ENCODE measurements at regions not wholly inside any gene's neighbourhood (a gene's known extent, or its start where the extent isn't known, plus 50 kb on each side); places are given as distances from the start of the nearest gene placed in this dataset.

DNA sequence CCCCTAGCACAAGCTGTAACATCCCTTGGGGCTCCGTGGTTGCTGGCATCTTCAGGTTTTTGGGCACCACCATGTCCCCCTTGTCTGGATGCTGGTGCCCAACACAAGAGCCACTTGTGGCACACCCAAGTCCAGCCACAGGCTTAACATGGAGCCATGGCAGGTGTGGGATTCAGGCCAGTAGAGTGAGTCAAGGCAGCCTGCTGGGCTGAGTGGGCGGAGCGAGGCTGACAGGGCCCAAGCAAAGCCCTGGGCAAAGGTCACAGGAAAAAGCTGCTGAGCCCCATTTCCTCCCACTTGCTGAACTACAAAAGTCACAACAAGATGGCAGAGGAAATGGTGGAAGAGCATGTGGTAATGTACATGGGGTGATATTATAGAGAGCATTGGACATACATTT is 950.7 kb upstream of the FLRT2 start:
- no peak for DNase-seq (ENCODE audit: low read depth in 4 of 6, low spot score in 6 of 6)
- Histone ChIP-seq H3K27me3 (ENCODE audit: control insufficient read depth, insufficient read depth, low read length) (no peaks in the 10 kb centered on the region), H3K36me3 (ENCODE audit: control insufficient read depth, insufficient read depth, low read length) (no peaks in the 10 kb centered on the region), H3K4me1 (ENCODE audit: control insufficient read depth, insufficient read depth, low read length) (no peaks in the 10 kb centered on the region), H3K4me3 (ENCODE audit: low read depth, low read length) (no peak overlapping the region), H3K27ac (ENCODE audit: low read depth, low read length) (no peak overlapping the region), H3K9me3 (ENCODE audit: control insufficient read depth, insufficient read depth, low read length) (no peaks in the 10 kb centered on the region)
- WGBS (ENCODE audit: insufficient coverage) = 97% methylated on average over 3 of the region's 3 CpGs

DNA sequence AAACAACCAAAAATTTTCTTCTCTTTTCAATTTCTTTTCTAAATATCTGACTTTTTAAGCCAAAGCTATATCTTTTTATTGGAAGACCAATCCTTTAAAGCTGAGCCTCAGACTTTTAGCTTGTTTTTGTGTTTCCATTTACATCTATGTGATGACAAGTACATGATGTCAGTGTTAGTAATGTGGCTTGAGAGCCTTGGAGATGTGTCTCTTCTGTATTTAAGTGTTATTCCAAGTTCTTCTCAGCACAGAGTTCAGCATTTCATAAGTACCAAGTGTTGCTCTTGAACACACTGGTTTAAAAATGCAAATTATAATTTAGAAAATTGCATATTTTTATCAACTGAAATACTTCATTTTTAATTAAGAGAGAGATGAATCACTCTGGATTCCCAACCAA is 948.9 kb upstream of the FLRT2 start:
- no peak for DNase-seq (ENCODE audit: low read depth in 4 of 6, low spot score in 6 of 6)
- Histone ChIP-seq H3K27me3 (ENCODE audit: control insufficient read depth, insufficient read depth, low read length) (no peaks in the 10 kb centered on the region), H3K4me3 (ENCODE audit: low read depth, low read length) (no peak overlapping the region), H3K9me3 (ENCODE audit: control insufficient read depth, insufficient read depth, low read length) (no peaks in the 10 kb centered on the region), H3K36me3 (ENCODE audit: control insufficient read depth, insufficient read depth, low read length) (no peaks in the 10 kb centered on the region), H3K27ac (ENCODE audit: low read depth, low read length) (no peak overlapping the region), H3K4me1 (ENCODE audit: control insufficient read depth, insufficient read depth, low read length) (no peaks in the 10 kb centered on the region)

DNA sequence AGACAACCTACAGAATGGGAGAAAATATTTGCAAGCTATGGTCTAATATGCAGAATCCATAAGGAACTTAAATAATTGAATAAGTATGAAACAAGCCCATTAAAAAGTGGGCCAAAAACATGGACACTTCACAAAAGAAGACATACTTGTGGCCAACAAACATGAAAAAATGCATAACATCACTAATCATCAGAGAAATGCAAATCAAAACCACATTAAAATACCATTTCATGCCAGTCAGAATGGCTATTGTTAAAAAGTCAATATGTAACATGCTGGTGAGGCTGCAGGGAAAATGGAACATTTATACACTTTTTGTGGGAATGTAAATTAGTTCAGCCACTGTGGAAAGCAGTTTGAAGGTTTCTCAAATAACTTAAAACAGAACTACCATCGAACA is 945.4 kb upstream of the FLRT2 start:
- Histone ChIP-seq H3K4me3 (ENCODE audit: low read depth, low read length) (no peak overlapping the region), H3K9me3 (ENCODE audit: control insufficient read depth, insufficient read depth, low read length) (no peaks in the 10 kb centered on the region), H3K4me1 (ENCODE audit: control insufficient read depth, insufficient read depth, low read length) (no peaks in the 10 kb centered on the region), H3K27me3 (ENCODE audit: control insufficient read depth, insufficient read depth, low read length) (no peaks in the 10 kb centered on the region), H3K27ac (ENCODE audit: low read depth, low read length) (no peak overlapping the region), H3K36me3 (ENCODE audit: control insufficient read depth, insufficient read depth, low read length) (no peaks in the 10 kb centered on the region)
- no CpG with 5 or more reads among the region's 1 CpG for WGBS (ENCODE audit: insufficient coverage)
- no peak for DNase-seq (ENCODE audit: low read depth in 4 of 6, low spot score in 6 of 6)

DNA sequence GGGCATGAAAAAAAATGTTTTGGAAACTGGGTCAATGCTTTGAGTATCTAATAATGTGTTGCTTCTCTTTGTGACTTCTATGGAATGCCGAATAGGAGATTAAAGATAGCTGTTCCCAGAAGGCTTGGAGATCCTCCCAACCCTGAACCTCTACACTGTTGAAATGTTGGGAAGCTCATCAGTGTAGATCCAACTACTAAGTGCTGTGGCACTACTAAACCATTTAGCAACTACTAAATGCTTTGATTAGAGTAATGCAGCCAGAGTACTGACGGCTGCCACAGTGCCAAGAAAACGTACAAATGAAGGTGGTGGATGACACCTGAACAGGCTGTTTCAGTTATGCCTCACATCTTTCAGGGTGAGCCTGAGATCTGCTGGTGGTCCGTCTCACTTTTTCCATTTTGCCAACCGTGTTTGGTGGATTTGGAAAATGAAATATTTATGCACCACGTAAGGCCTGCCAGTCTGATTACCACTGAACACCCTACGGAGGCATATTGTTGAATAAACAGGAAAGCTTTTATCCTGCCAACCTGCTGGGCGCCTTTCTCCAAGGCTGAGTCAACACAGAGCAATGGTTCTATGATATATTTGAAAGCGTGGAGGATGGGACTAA is 938.0 kb upstream of the FLRT2 start:
- no peaks in the 10 kb centered on the region for H3K4me1 ChIP-seq (ENCODE audit: control insufficient read depth, insufficient read depth, low read length)
- 87% methylated on average over 4 of the region's 9 CpGs for WGBS (ENCODE audit: insufficient coverage)
- no peaks in the 10 kb centered on the region for H3K36me3 ChIP-seq (ENCODE audit: control insufficient read depth, insufficient read depth, low read length)
- H3K27ac ChIP-seq (ENCODE audit: low read depth, low read length) = no peak overlapping the region
- no peak overlapping the region for H3K4me3 ChIP-seq (ENCODE audit: low read depth, low read length)
- DNase-seq (ENCODE audit: low read depth in 4 of 6, low spot score in 6 of 6) = peak in 2 of 6 donors; percentile 42 to 68
- no peaks in the 10 kb centered on the region for H3K27me3 ChIP-seq (ENCODE audit: control insufficient read depth, insufficient read depth, low read length)
- H3K9me3 ChIP-seq (ENCODE audit: control insufficient read depth, insufficient read depth, low read length) = no peaks in the 10 kb centered on the region

DNA sequence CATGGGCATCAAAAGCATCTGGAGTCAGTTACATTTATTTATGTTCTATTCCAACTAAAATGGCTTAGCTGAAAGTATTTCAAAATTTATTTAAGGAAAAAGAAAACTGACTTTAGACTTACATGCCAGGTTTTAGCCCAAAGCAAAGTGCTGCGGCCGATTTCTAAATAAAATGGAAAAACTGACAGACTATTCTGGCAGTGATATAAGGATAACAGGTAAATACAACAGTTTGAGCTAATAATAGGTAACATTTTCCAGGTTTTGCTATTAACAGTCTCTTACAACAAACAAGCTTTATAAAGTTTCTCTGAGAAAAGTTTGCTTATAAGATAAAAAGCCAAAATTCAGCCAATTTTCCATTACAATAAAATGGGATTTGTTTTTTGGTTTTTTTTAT is 937.2 kb upstream of the FLRT2 start:
- Histone ChIP-seq H3K27me3 (ENCODE audit: control insufficient read depth, insufficient read depth, low read length) (no peaks in the 10 kb centered on the region), H3K36me3 (ENCODE audit: control insufficient read depth, insufficient read depth, low read length) (no peaks in the 10 kb centered on the region), H3K4me1 (ENCODE audit: control insufficient read depth, insufficient read depth, low read length) (no peaks in the 10 kb centered on the region), H3K27ac (ENCODE audit: low read depth, low read length) (no peak overlapping the region), H3K4me3 (ENCODE audit: low read depth, low read length) (no peak overlapping the region), H3K9me3 (ENCODE audit: control insufficient read depth, insufficient read depth, low read length) (no peaks in the 10 kb centered on the region)
- WGBS (ENCODE audit: insufficient coverage) = no CpG with 5 or more reads among the region's 2 CpGs
- no peak for DNase-seq (ENCODE audit: low read depth in 4 of 6, low spot score in 6 of 6)

DNA sequence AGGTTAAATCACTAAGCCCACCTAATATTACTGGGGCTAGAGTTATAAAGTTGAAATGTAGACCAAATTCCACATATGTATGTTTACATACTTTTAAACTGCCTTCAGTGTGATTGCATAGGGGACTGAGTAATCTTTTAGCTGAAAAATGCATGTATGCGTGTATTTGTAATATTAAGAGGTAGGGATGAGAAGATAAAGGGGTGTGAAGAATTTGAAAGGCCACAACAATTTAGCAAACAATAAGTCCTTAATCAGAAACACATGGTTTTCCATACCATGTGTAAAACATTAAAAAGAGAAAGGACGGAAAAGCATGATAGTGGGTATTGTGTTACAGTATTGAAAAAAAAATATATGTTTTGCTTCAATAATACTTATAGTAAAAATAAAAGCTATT is 919.9 kb upstream of the FLRT2 start:
- Histone ChIP-seq H3K4me3 (ENCODE audit: low read depth, low read length) (no peak overlapping the region), H3K27ac (ENCODE audit: low read depth, low read length) (no peak overlapping the region), H3K4me1 (ENCODE audit: control insufficient read depth, insufficient read depth, low read length) (no peaks in the 10 kb centered on the region), H3K9me3 (ENCODE audit: control insufficient read depth, insufficient read depth, low read length) (no peaks in the 10 kb centered on the region), H3K27me3 (ENCODE audit: control insufficient read depth, insufficient read depth, low read length) (no peaks in the 10 kb centered on the region), H3K36me3 (ENCODE audit: control insufficient read depth, insufficient read depth, low read length) (no peaks in the 10 kb centered on the region)
- DNase-seq (ENCODE audit: low read depth in 4 of 6, low spot score in 6 of 6) = no peak
- no CpG with 5 or more reads among the region's 2 CpGs for WGBS (ENCODE audit: insufficient coverage)

DNA sequence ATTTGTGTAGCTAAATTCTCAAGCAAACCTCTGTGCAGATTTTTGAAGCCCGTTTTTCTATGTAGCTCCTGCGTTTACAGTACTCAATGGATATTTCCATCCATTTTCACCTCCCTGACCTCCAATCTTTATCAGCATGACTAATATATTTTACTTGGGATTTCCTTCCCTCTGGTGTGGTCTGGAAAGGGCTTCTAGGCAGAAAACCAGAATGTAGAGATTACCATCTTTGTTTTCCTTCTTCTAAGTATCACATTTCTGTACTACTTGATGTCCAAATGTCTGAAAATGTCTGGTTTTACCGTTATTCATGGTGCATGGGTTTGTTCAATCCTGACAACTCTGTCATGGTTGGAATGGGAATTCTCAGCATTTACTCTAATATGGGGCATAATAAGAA is 907.6 kb upstream of the FLRT2 start:
- no peak for DNase-seq (ENCODE audit: low read depth in 4 of 6, low spot score in 6 of 6)
- Histone ChIP-seq H3K9me3 (ENCODE audit: control insufficient read depth, insufficient read depth, low read length) (peaks cover 3% of the 10 kb centered on the region), H3K27ac (ENCODE audit: low read depth, low read length) (no peak overlapping the region), H3K27me3 (ENCODE audit: control insufficient read depth, insufficient read depth, low read length) (no peaks in the 10 kb centered on the region), H3K4me3 (ENCODE audit: low read depth, low read length) (no peak overlapping the region), H3K36me3 (ENCODE audit: control insufficient read depth, insufficient read depth, low read length) (no peaks in the 10 kb centered on the region), H3K4me1 (ENCODE audit: control insufficient read depth, insufficient read depth, low read length) (no peaks in the 10 kb centered on the region)
- WGBS (ENCODE audit: insufficient coverage) = no CpG with 5 or more reads among the region's 3 CpGs

DNA sequence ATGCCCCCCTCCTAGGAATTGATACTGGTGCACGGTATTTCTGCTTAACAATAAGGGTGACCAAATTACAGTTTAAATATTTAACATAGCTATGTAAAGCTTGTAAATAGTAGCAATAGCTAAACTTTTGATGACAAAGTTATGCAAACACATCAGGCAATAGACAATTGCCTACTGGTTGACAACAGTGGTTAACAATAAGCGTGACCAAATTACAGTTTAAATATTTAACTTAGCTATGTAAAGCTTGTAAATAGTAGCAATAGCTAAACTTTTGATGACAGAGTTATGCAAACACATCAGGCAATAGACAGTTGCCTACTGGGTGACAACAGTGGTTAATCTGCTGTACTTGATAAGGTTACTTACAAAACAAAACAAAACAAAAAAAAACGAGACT is 886.5 kb upstream of the FLRT2 start:
- Histone ChIP-seq H3K27ac (ENCODE audit: low read depth, low read length) (no peak overlapping the region), H3K9me3 (ENCODE audit: control insufficient read depth, insufficient read depth, low read length) (no peaks in the 10 kb centered on the region), H3K27me3 (ENCODE audit: control insufficient read depth, insufficient read depth, low read length) (no peaks in the 10 kb centered on the region), H3K36me3 (ENCODE audit: control insufficient read depth, insufficient read depth, low read length) (no peaks in the 10 kb centered on the region), H3K4me1 (ENCODE audit: control insufficient read depth, insufficient read depth, low read length) (no peaks in the 10 kb centered on the region), H3K4me3 (ENCODE audit: low read depth, low read length) (no peak overlapping the region)
- WGBS (ENCODE audit: insufficient coverage) = no CpG with 5 or more reads among the region's 3 CpGs
- no peak for DNase-seq (ENCODE audit: low read depth in 4 of 6, low spot score in 6 of 6)

DNA sequence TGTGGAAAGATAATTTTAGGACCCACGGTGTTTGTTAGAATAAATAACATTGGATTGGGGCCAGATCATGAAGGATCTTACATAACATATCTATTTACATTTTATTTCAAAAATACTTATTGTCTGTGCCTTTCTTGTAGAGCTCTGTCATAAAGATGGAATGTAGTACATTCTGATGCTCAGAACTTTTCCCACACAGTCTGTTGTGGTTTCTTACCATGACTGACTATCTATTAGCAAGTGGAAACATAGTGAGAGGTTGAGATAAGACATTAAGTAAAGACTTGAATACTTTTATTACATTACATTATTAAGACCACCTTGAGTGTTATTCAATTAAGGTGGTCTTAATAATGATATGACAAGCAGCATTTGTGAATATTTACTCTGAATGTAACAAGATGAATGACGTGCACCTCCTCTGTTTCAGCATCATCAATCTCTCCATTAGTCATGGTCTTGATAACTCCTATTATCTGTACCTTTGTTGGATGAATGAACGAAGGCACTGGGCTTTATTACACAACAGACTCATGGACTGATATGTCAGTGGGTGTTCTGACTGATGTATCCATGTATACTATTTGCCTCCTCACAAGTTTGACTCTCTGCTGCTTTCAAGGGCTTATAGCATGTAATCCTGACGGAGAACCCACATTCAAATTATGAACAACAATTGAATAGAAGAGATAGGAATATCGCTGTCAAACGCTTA is 883.0 kb upstream of the FLRT2 start:
- no peak overlapping the region for H3K27ac ChIP-seq (ENCODE audit: low read depth, low read length)
- no peaks in the 10 kb centered on the region for H3K27me3 ChIP-seq (ENCODE audit: control insufficient read depth, insufficient read depth, low read length)
- no peaks in the 10 kb centered on the region for H3K36me3 ChIP-seq (ENCODE audit: control insufficient read depth, insufficient read depth, low read length)
- peak in 1 of 6 donors; percentile 6 for DNase-seq (ENCODE audit: low read depth in 4 of 6, low spot score in 6 of 6)
- no peaks in the 10 kb centered on the region for H3K9me3 ChIP-seq (ENCODE audit: control insufficient read depth, insufficient read depth, low read length)
- H3K4me3 ChIP-seq (ENCODE audit: low read depth, low read length) = no peak overlapping the region
- no CpG with 5 or more reads among the region's 6 CpGs for WGBS (ENCODE audit: insufficient coverage)
- H3K4me1 ChIP-seq (ENCODE audit: control insufficient read depth, insufficient read depth, low read length) = no peaks in the 10 kb centered on the region

DNA sequence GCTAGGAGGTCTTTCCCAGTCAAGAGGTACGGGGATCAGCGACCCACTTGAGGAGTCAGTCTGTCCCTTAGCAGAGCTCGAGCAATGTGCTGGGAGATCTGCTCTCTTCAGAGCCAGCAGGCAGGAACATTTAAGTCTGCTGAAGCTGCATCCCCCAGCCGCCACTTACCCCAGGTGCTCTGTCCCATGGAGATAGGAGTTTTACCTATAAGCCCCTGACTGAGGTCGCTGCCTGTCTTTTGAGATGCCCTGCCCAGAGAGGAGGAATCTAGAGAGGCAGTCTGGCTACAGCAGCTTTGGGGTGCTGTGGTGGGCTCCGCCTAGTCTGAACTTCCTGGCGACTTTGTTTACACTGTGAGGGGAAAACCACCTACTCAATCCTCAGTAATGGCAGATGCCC is 874.9 kb upstream of the FLRT2 start:
- no peak overlapping the region for H3K4me3 ChIP-seq (ENCODE audit: low read depth, low read length)
- 90% methylated on average over 5 of the region's 7 CpGs for WGBS (ENCODE audit: insufficient coverage)
- H3K4me1 ChIP-seq (ENCODE audit: control insufficient read depth, insufficient read depth, low read length) = no peaks in the 10 kb centered on the region
- no peaks in the 10 kb centered on the region for H3K36me3 ChIP-seq (ENCODE audit: control insufficient read depth, insufficient read depth, low read length)
- H3K9me3 ChIP-seq (ENCODE audit: control insufficient read depth, insufficient read depth, low read length) = no peaks in the 10 kb centered on the region
- no peak for DNase-seq (ENCODE audit: low read depth in 4 of 6, low spot score in 6 of 6)
- H3K27me3 ChIP-seq (ENCODE audit: control insufficient read depth, insufficient read depth, low read length) = no peaks in the 10 kb centered on the region
- no peak overlapping the region for H3K27ac ChIP-seq (ENCODE audit: low read depth, low read length)
